Osteoblast (primary cell): ENCODE measurements at regions not wholly inside any gene's neighbourhood (a gene's known extent, or its start where the extent isn't known, plus 50 kb on each side); places are given as distances from the start of the nearest gene placed in this dataset.

Experiments used
- DNase-seq: peaks from one replicate; pipeline ENCODE4 v3.0.0; 2011; ENCODE audit warnings: low spot score, mixed read lengths; ENCODE audit not compliant: insufficient read length; ENCODE audit errors: missing footprints
- H2AFZ ChIP-seq: 2 replicates; pipeline ENCODE4 v1.6.0; 2011; ENCODE audit warnings: mild to moderate bottlenecking, low read length
- H3K27ac ChIP-seq: 2 replicates; pipeline ENCODE4 v1.5.1; 2011; ENCODE audit warnings: mild to moderate bottlenecking, low read depth, low read length, moderate library complexity
- H3K27me3 ChIP-seq: 2 replicates; pipeline ENCODE4 v1.6.0; 2012; ENCODE audit warnings: mild to moderate bottlenecking, control low read depth, inconsistent platforms, low read length, moderate library complexity; ENCODE audit not compliant: insufficient read depth
- H3K36me3 ChIP-seq: 2 replicates; pipeline ENCODE4 v1.5.1; 2011; ENCODE audit warnings: mild to moderate bottlenecking, low read length, control low read depth, moderate library complexity; ENCODE audit not compliant: insufficient read depth
- H3K4me1 ChIP-seq: 2 replicates; pipeline ENCODE4 v1.5.1; 2011; ENCODE audit warnings: mild to moderate bottlenecking, low read length, control low read depth, moderate library complexity; ENCODE audit not compliant: insufficient read depth
- H3K4me2 ChIP-seq: 2 replicates; pipeline ENCODE4 v1.6.0; 2011; ENCODE audit warnings: mild to moderate bottlenecking, low read length; ENCODE audit not compliant: insufficient read depth
- H3K4me3 ChIP-seq: fragments of 200-600 bp; sonication (generic); 3 replicates; pipeline ENCODE4 v1.5.1; 2012; ENCODE audit warnings: mild to moderate bottlenecking, low read length, inconsistent platforms; ENCODE audit not compliant: insufficient read depth
- H3K79me2 ChIP-seq: 2 replicates; pipeline ENCODE4 v1.6.0; 2012; ENCODE audit warnings: mild to moderate bottlenecking, low read length, control low read depth, inconsistent platforms; ENCODE audit not compliant: insufficient read depth
- H3K9me3 ChIP-seq: 2 replicates; pipeline ENCODE4 v1.5.1; 2011; ENCODE audit warnings: low read depth, low read length, control low read depth
- H4K20me1 ChIP-seq: 2 replicates; pipeline ENCODE4 v1.6.0; 2012; ENCODE audit warnings: mild to moderate bottlenecking, low read length, control low read depth; ENCODE audit not compliant: insufficient read depth
- CTCF ChIP-seq: IDR thresholded peaks from 2 replicates; pipeline ENCODE4 v1.5.1; 2011; ENCODE audit warnings: mild to moderate bottlenecking, low read depth, low read length, moderate library complexity; ENCODE audit errors: extremely low read depth

GRCh38 chr6:114435985-114436384 is 93.2 kb upstream of the HS3ST5 start:
- Histone ChIP-seq H3K4me1 (no peaks in the 10 kb centered on the region), H3K4me3 (no peak overlapping the region), H3K27me3 (no peaks in the 10 kb centered on the region), H4K20me1 (no peaks in the 10 kb centered on the region), H3K27ac (no peak overlapping the region), H2AFZ (no peak overlapping the region), H3K36me3 (no peaks in the 10 kb centered on the region), H3K4me2 (no peak overlapping the region), H3K9me3 (no peaks in the 10 kb centered on the region), H3K79me2 (no peaks in the 10 kb centered on the region)
- no peak for TF ChIP-seq CTCF
- no peak for DNase-seq

- Histone ChIP-seq H2AFZ (no peak overlapping the region), H3K27me3 (no peaks in the 10 kb centered on the region), H3K79me2 (no peaks in the 10 kb centered on the region), H3K4me3 (no peak overlapping the region), H3K36me3 (no peaks in the 10 kb centered on the region), H3K4me1 (no peaks in the 10 kb centered on the region), H3K9me3 (no peaks in the 10 kb centered on the region), H4K20me1 (no peaks in the 10 kb centered on the region), H3K27ac (no peak overlapping the region), H3K4me2 (no peak overlapping the region)
- DNase-seq = no peak
- TF ChIP-seq CTCF = no peak
Measured at GRCh38 chr6:114432400-114432799, 89.6 kb upstream of the HS3ST5 start.

- Histone ChIP-seq H4K20me1 (no peaks in the 10 kb centered on the region), H3K9me3 (no peaks in the 10 kb centered on the region), H3K79me2 (no peaks in the 10 kb centered on the region), H3K4me2 (no peak overlapping the region), H3K27ac (no peak overlapping the region), H3K36me3 (no peaks in the 10 kb centered on the region), H3K27me3 (no peaks in the 10 kb centered on the region), H3K4me3 (no peak overlapping the region), H3K4me1 (no peaks in the 10 kb centered on the region), H2AFZ (no peak overlapping the region)
- no peak for DNase-seq
- TF ChIP-seq CTCF = no peak
Measured at GRCh38 chr6:114431641-114432040, 88.8 kb upstream of the HS3ST5 start.

GRCh38 chr6:114430534-114431124 is 87.8 kb upstream of the HS3ST5 start:
- Histone ChIP-seq H3K79me2 (no peaks in the 10 kb centered on the region), H3K9me3 (no peaks in the 10 kb centered on the region), H2AFZ (no peak overlapping the region), H3K27ac (no peak overlapping the region), H3K4me3 (no peak overlapping the region), H3K36me3 (no peaks in the 10 kb centered on the region), H4K20me1 (no peaks in the 10 kb centered on the region), H3K4me2 (no peak overlapping the region), H3K4me1 (no peaks in the 10 kb centered on the region), H3K27me3 (no peaks in the 10 kb centered on the region)
- no peak for DNase-seq
- no peak for TF ChIP-seq CTCF
